NCI-H345 treated with DMSO at 0.1 percent for 48 hours (cell line): ENCODE measurements at regions not wholly inside any gene's neighbourhood (a gene's known extent, or its start where the extent isn't known, plus 50 kb on each side); places are given as distances from the start of the nearest gene placed in this dataset.

Experiments
- DNase-seq: peaks from one replicate; lab custom pipeline; 2025; ENCODE audit not compliant: unreplicated experiment; lab: John Stamatoyannopoulos, UW

DNA sequence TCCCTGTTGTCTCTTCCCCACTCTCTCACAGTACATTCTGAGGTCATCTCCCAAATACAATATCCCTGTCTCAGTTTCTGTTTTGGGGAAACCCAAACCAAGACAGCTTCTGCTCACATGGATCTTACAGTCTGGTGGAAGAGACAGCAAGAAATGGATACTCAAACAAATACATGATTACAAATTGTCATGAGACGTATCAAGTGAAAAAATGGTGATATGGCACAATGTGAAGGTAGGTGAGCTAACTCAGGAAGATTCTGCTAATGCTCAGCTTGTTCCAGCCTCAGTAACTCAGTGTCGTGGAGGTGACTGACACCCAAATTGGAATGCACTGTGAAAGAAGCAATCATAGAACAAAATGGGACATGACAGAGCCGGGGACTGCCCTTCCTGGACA, 68.3 kb downstream of the CHST1 start:
- no peak for DNase-seq

DNA sequence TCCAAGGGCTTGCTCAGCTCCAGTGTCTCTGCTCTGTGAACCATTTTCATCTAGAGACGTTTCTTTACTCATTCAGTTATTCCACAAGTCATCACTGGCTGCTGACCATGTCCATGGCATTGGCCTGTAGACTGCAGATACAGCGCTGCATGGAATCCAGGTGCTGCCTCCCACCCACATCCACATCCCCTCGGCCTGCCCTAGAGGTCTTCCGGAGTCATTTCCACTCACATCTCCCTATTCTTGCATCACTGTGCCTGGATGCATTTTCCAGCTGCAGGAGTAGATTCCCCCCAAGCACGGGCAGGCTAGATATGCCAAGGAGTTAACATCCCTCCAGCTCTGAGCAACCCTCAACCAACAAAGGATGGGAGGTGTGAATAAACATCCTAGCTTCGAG, 68.9 kb downstream of the CHST1 start:
- no peak for DNase-seq

DNA sequence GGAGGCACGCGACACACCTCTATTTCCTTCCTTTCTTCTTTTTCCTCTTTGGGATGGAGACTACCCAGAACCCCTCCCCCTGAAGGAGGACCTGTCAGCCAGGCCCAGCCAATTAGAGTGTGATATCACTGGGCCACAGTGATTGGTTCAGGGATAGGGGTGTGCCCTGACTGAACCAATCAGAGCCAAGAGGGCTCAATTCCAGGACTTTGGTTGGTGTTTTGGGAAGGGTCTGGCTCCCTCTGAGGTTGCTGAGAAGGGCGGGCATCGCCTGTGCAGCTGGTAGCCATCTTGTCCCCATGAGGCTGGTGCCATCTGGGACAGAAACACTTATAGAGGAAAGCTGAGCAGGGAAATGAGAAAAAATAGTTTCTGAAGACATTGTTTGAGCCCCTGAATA, 71.4 kb downstream of the CHST1 start:
- DNase-seq = no peak

DNA sequence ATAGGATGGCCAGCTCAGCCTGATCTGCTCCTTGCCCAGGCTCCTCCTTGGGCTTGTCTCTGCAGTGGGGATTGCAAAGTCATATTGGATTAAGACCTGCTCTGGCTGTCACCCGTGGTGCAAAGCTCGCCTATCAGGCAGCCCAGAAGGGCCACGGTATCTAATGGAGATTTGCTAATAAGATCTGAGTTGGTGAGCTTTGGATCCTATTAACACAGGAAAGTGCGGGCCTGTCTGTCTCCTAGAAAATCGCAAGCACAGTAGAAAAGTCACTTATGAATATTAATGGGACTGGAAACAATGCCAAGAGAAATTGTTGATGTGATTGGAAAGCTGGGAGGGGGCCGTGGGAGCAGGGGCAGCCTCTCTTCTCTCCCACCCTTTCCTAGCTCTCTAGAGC, 72.8 kb downstream of the CHST1 start:
- no peak for DNase-seq

DNA sequence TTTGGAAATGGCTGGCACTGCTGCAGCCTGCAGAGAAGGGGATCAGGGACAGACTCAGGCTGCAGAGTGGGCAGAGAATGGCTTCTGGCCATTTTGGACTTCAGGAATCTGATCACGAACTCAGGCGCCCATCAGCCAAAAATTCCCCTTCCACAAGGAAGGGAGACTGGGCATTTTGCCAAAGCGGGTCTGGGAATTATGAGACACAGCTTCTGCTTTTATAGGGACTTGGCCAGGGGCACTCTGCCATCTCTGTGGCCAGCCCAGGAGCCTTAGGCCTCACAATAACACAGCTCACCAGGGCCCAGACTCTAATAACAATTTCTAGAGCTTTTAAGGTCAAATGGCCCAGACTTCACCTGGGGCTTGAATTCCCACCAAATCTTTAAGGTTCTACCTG, 74.7 kb downstream of the CHST1 start:
- no peak for DNase-seq

DNA sequence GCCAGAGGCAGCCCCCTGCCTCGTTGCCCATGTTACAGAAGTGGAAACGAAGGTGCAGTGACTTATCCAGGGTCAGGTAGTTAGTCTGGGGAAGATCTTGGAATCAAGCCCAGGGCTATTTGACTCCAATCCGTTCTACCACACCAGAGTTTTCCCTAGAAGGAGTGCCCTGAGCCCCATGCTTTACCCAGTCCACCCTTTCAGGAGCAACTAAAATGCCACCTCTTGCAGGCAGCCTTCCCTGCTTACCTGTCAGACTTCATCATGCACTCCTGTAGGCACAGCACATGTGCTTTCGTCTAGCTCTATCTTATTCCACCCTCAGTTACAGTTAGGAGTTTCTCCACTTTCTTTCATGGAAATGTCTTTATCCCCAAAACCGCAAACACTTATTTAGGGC, 80.2 kb downstream of the CHST1 start:
- DNase-seq = no peak

DNA sequence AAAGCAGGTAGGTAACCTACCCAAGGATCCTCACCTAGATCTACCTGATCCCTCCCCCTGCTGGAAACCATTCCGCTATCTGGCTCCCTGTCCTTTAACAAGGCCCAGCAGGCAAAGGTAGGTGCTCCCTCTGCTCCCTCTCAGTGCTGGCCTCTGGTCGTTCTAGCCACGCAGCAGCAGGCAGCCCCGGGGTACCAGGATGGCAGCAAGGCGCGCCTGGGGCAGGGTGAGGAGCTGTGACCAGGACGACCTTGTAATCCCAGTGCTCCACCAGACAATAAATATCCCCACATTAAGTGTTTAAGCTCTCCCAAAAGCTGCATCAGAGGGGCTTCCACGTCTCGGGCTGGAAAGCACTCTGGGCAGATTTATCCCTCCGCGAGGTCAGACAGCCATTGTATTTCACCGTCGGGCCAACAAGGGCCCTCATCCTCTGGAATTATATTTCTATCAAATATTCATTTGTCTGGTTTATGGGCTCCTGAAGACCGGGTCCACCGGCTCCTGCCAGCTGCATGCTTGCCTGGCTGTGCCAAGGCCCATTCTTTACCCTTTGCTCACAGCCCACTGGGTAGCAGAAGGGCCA, 81.3 kb downstream of the CHST1 start:
- no peak for DNase-seq

DNA sequence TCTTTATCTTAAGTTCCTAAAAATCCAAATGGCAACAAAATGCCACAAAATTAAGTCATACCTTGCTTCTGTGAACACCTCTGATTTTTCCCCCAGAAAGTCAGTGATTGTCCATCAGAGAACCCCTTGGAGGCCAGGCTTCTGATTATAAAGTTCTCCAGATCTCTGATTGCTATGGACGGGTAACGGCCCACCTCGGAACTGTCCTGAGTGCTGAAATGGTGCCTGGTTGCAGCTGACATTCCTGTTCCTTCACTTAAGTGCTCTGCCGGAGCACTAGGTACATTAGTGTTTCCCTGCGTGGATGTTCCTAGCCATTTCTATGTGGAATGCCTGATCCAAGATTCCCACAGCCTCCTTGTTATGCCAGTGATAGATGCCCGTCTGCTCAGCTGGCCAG, 85.0 kb downstream of the CHST1 start:
- no peak for DNase-seq

DNA sequence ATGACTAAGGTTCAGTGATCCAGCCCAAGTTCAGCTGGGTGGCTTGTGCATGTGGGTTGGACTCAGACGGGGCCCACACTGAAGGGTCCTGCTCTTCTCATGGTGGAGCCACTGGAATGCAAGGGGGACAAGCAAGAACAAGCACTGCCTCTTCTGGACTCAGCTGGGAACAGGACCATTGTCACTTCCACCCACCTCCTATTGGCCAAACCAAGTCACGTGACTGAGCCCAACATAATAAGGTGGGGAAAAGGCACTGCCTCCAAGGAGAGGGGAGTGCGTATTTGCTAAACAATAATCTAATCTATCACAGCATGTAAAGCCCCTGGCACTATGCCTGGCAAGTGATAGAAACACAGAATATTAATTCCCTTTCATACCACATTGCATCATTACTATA, 87.1 kb downstream of the CHST1 start:
- DNase-seq = no peak

DNA sequence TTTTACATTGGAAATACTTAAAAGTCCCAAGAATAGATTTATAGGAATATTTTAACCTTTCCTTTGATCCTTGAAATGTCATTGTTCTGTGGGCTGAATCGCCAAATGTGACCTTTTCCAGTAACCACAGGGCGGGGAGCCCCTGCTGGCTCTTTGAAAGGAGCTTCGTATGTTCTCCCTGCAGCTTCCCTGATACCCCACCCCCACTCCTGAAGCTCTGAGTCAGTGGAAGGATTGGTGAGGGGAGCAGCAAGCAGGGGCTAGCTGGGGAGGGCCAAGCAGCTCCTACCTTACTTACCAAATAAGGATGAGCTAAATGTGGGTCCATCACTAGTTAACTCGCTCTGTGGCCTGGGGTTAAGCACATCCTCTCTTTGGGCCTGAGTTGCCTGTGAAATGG, 87.7 kb downstream of the CHST1 start:
- no peak for DNase-seq

DNA sequence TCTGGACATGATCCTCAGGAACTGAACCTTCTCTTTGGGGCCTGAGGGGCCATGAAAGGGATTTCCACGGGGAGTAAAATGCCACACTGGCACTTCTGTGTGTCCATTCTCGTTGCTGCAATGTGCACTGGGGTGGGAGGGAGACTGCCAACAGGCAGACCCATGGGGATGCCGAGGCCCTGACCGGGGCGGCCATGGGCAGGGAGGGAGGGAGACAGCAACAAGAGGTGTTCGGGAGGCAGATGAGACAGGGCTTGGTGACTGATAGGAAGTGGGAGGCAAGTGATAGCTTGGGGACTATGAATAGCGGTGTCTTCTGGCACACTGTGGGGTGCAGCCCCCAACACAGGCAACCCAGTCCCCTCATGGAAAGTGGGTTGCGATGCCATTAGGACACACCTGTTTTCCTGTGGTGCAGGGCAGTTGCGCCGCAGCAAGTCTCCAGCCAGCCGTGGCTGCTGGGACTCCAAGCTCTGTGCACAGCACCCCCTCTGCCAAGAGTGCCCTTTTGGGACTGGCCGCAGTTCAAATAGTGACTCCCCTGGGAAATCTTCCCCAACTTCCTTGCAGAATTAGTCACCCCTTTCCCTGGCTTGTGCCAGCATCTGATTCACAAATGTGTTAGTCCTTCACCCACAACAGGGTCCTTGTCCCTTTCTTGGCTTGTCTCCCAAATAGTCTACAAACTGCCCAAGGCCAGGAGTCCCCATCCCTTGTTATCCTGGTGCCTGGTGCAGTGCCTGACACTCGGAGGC, 88.8 kb downstream of the CHST1 start:
- DNase-seq = no peak

DNA sequence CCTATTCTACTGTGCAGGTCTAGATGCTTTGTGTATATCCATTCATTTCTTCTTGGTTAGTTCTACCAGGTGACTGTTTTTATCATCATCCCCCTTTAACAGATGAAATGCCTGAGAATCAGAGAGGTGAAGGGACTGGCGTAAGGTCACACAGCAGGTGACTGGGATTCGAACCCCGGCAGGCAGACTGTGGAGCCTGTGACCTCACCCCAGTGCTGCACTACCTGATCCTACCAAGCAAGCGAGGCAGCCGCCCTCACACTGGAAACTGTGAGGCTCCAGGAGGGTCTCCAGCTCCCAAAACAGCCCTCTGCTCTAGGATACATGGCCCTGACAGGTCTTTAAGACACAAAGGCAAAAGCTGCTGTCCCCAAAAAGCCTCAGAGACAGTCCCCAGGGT, 91.7 kb downstream of the CHST1 start:
- DNase-seq = no peak

DNA sequence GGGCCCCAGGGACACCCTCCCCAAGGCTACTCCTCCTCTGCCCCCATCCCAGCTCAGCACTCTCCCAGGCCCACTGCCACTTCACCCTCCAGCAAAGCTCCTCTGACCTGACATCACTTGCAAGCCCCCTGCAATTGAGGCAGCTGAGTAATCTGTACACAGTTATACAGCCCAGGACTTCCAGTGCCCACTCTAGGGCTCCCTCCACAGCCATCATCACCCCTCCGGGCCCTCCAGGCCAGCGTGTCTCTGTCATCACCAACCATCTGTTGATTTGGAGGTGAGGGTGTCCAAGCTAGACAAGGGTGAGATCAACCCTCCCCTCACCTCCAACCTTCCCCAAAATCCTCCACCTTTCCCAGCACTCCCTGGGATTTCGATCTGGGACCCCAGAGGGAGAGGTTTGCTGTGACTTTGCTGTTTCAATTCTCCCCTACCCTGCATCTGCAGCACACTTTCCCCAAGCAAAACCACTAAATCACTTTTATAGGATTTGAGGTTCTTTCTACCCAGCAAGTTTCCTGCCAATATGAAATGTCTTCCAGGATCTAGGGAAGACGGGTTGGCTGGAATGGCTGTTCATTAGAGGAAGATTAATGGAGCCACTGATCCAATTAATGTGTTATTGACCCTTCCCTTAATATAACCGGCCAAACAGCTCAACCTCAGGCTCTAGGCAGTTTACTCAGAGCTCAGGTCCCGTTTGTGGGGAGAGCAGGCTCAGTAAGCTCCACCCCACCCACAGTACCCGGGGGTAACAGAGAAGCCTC, 92.9 kb downstream of the CHST1 start:
- no peak for DNase-seq

DNA sequence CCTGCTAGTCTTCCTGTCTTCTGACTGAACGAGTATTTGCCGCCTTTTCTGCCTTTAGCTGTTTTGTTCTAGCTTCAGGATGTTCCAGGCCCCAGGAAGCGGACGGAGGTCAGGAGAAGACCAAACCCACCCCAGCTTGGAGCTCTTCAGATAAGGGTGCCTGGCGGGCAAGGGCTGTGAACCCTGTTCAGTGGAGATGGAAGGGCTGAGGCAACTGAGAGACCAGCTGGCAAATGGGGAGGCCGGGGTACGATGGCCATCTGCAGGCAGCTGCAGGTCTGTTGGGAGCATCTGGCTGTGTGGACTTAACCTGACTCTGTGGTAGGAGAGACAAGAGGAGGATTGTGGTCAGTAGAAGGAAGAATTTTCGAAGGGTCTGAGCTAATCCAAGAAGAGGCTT, 95.6 kb downstream of the CHST1 start:
- DNase-seq = no peak

DNA sequence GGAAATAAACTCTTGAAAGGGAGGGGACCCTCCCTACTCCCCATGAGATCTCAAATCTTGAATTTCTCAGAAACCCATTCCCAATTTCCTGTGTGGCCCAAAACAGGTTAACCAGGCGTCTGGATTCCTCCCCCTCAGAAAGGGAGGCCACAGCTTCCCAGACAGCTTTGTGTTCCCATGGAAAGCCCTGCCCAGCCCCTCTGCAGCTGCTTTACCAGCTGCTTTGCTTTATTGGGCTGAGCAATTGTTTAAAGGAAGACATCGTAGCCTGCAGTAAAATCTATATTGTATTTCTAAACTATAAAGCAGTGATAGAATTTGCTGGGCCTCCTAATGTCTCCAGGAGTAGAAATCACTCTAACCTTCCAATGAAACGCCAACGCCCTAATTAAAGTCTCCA, 97.4 kb downstream of the CHST1 start:
- DNase-seq = no peak

DNA sequence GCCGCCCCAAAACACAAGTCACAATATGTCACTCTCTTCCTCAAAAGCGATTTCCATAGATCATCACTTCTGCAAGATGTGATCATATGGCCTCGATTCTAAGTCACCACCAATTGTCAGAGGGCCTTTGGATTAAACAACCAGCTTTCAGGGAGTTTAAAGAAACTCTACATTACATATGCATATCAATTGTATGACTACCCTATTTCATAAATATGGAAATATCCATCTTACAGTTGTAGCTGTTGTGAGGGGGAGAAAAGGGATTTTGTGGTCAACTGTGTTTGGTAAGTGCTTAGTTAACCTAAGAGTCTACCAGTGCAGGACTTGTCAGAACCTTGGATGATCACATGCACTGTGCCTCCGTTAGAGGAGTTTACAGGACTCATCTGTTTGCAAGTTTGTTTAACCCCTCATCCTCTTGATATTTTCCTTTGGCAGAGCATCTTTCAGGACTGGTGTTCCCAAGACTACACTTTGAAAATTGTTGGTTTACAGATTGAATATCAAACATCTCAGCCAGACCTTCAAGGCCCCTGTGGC, 99.9 kb downstream of the CHST1 start:
- no peak for DNase-seq

DNA sequence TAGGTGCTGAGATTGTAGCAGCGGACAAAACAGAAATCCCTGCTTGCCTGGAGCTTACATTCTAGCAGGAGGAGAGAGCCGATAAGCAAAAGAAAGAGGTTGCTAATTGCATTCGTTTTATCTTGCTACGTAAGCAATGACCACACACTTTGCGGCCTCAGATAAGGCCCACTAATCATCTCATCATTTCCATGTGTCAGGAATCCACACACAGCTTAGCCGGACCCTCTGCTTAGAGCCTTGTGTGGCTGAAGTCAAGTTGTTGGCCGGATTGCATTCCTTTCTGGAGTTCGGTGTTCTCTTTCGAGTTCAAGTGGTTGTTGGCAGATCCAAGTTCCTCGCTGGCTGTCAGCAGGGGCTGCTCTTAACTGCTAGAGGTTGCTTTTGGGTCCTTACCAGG, 101.6 kb downstream of the CHST1 start:
- DNase-seq = no peak

DNA sequence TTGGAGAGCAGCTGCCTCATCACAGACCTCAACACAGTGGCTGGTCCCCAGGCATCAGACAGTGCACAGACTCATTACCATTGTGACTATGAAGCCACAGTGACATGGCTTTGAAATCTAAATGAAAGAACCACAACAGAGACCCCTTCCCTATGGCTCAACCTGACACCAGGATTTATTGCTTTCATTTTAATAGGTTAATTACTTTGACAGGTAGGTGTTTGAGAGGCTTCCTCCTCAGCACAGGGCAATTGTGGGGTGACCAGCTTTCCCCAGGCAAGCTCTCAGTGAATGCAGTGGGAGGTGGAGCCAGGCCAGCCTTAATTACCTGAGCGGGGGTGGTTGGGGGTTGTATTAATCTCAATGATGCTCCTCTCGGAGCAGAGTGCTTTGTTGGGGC, 102.3 kb downstream of the CHST1 start:
- no peak for DNase-seq

DNA sequence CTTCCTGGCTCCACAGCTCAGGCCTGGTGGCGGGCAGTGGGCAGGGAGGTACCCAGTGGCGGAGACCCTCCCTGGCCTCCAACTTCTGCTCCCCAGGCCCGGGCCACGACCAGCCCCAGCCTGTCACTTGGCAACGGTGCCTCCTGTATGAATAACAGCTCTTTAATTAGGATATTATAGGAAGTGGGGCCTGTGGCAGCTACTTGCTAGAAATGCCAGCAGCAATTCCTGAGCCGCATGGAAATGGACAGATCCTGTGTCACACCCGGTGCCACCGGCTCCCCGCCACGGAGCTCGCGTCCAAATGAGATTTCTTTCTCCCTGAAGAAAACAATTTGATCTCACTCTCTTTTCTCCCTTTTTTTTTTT, 104.5 kb downstream of the CHST1 start:
- no peak for DNase-seq

DNA sequence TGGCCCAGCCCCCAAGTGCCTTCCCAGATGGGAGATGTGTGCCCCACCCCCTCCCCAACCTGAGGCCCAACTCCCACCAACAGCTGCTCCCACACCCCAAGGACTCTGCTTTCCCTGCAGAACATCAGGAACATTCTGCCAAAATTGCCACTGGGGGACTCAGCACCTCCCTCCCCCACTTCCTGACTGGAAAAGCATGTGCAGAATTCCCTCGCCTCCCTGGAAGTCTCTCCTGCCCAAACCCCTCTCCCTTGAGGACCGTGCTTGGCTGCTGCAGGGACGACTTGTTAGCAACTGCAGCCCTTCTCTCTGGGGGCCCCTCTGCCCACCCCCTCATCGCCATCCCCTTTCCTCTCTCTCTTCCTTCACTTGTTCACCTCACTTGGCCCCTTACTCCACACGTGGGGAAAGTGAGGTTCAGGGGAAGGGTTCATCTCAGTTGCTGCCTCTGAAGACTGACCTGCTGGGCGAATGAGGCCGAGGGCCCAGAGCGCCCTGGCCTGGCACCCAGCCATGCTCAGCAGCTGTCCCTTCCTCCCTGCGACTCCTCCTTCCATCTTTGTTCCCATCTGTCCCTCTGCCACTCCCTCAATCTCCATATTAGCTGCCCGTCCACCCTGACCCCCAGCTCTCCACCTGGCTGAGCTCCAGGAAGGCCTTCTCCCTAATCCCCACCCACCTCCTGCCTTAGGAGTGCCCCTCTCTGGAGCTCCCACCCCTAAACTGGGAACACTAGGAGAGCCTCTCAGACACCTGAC, 105.1 kb downstream of the CHST1 start:
- no peak for DNase-seq
